ENCODE measurements at regions not wholly inside any gene's neighbourhood (a gene's known extent, or its start where the extent isn't known, plus 50 kb on each side); places are given as distances from the start of the nearest gene placed in this dataset.
"Not testable (repeated sequence)": the region's sequence is repeated elsewhere in the genome, so short reads cannot be mapped to it uniquely, and the experiment has no call there.

- H3K27ac ChIP-seq, result no peak overlapping the region
- no peaks in the 10 kb centered on the region for H3K27me3 ChIP-seq
- intact Hi-C loops (cut with DNase I), result no loop called here
- TF ChIP-seq POLR2A (IDR thresholded peaks at IDR 0.05), result no peak
- TF ChIP-seq, protein P1, sequence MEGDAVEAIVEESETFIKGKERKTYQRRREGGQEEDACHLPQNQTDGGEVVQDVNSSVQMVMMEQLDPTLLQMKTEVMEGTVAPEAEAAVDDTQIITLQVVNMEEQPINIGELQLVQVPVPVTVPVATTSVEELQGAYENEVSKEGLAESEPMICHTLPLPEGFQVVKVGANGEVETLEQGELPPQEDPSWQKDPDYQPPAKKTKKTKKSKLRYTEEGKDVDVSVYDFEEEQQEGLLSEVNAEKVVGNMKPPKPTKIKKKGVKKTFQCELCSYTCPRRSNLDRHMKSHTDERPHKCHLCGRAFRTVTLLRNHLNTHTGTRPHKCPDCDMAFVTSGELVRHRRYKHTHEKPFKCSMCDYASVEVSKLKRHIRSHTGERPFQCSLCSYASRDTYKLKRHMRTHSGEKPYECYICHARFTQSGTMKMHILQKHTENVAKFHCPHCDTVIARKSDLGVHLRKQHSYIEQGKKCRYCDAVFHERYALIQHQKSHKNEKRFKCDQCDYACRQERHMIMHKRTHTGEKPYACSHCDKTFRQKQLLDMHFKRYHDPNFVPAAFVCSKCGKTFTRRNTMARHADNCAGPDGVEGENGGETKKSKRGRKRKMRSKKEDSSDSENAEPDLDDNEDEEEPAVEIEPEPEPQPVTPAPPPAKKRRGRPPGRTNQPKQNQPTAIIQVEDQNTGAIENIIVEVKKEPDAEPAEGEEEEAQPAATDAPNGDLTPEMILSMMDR (IDR thresholded peaks at IDR 0.05), result no peak
- H3K4me1 ChIP-seq (ENCODE audit: insufficient read depth), result no peaks in the 10 kb centered on the region
- H3K9me3 ChIP-seq, result no peaks in the 10 kb centered on the region
- 24 to 42% (median 25%) methylated on average over 1 of the region's 1 CpG for WGBS, 3 donors
- no peak for DNase-seq
- no peaks in the 10 kb centered on the region for H3K36me3 ChIP-seq
- H3K4me3 ChIP-seq, result no peak overlapping the region
These were observed 199.0 kb upstream of the DPYD start for GRCh38 chr1:98119796-98120195.

- 78 to 82% (median 82%) methylated on average over 1 of the region's 1 CpG for WGBS, 3 donors
- Histone ChIP-seq H3K36me3 (no peaks in the 10 kb centered on the region), H3K27ac (no peak overlapping the region), H3K27me3 (no peaks in the 10 kb centered on the region), H3K4me3 (no peak overlapping the region), H3K4me1 (ENCODE audit: insufficient read depth) (no peaks in the 10 kb centered on the region), H3K9me3 (no peaks in the 10 kb centered on the region)
- intact Hi-C loops (cut with DNase I), result no loop called here
- no peak for TF ChIP-seq EP300 (IDR thresholded peaks at IDR 0.05)
- TF ChIP-seq, protein P1 (IDR thresholded peaks at IDR 0.05), result no peak
- no peak for TF ChIP-seq POLR2A (IDR thresholded peaks at IDR 0.05)
- DNase-seq, result no peak
These were observed 193.0 kb upstream of the DPYD start for GRCh38 chr1:98113811-98114210.

DNA sequence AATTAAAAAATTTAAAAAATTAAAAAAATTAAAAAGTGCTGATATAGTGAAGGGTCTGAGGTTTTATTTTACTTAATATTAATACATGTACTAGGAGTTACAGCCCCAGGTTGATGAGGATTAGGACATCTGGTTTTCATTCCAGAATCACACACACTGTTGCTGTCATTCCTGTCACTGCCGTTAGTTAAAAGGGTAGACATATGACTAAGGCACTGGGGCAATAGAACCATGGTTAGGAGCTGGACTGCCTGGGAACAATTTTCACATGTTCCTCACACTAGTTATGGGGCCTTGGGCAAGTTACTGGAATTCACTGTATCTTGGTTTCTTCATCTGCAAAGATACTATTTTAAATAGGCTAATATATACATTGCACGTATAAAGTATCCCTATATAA is 191.8 kb upstream of the DPYD start:
- Histone ChIP-seq H3K9me3 (no peaks in the 10 kb centered on the region), H3K4me3 (no peak overlapping the region), H3K4me1 (ENCODE audit: insufficient read depth) (no peaks in the 10 kb centered on the region), H3K36me3 (no peaks in the 10 kb centered on the region), H3K27me3 (no peaks in the 10 kb centered on the region), H3K27ac (no peak overlapping the region)
- TF ChIP-seq POLR2A (IDR thresholded peaks at IDR 0.05) (no peak), EP300 (IDR thresholded peaks at IDR 0.05) (no peak)
- TF ChIP-seq, protein P1 (IDR thresholded peaks at IDR 0.05), result no peak
- WGBS, 3 donors, result 77 to 84% (median 83%) methylated on average over 2 of the region's 2 CpGs
- intact Hi-C loops (cut with DNase I), result no loop called here
- DNase-seq, result no peak

GRCh38 chr1:98110674-98111073 is 189.8 kb upstream of the DPYD start:
- Histone ChIP-seq H3K36me3 (no peaks in the 10 kb centered on the region), H3K4me1 (ENCODE audit: insufficient read depth) (no peaks in the 10 kb centered on the region), H3K27me3 (no peaks in the 10 kb centered on the region), H3K27ac (no peak overlapping the region), H3K9me3 (no peaks in the 10 kb centered on the region), H3K4me3 (no peak overlapping the region)
- TF ChIP-seq EP300 (IDR thresholded peaks at IDR 0.05), result no peak
- TF ChIP-seq POLR2A (IDR thresholded peaks at IDR 0.05), result no peak
- intact Hi-C loops (cut with DNase I), result no loop called here
- DNase-seq, result no peak

DNA sequence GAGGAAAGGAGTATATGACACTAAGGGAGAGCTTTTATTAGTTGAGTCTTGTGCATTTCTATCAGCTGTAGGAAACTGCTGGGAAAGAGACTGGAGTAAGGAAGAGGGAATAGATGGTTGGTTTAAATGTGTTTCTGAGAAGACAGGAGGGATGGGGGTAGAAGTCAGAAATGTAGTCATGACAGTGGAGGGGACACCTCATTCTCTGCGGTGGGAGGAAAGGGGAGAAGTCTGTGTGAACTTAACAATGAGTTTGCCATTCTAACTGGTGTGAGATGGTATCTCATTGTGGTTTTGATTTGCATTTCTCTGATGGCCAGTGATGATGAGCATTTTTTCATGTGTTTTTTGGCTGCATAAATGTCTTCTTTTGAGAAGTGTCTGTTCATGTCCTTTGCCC is 187.5 kb upstream of the DPYD start:
- H3K27me3 ChIP-seq; H3K27ac ChIP-seq; H3K4me3 ChIP-seq; H3K4me1 ChIP-seq (ENCODE audit: insufficient read depth); H3K9me3 ChIP-seq; intact Hi-C loops (cut with DNase I); DNase-seq; H3K36me3 ChIP-seq: not testable (repeated sequence)
- 80 to 93% (median 80%) methylated on average over 1 of the region's 1 CpG for WGBS, 3 donors

GRCh38 chr1:98107256-98107655 is 186.4 kb upstream of the DPYD start:
- Histone ChIP-seq H3K36me3 (no peaks in the 10 kb centered on the region), H3K9me3 (no peaks in the 10 kb centered on the region), H3K27me3 (no peaks in the 10 kb centered on the region), H3K27ac (no peak overlapping the region), H3K4me1 (ENCODE audit: insufficient read depth) (no peaks in the 10 kb centered on the region), H3K4me3 (no peak overlapping the region)
- 84 to 90% (median 85%) methylated on average over 1 of the region's 1 CpG for WGBS, 3 donors
- intact Hi-C loops (cut with DNase I), result no loop called here
- no peak for DNase-seq
- TF ChIP-seq, protein P1 (IDR thresholded peaks at IDR 0.05), result no peak
- TF ChIP-seq EP300 (IDR thresholded peaks at IDR 0.05) (no peak), POLR2A (IDR thresholded peaks at IDR 0.05) (no peak)

Data from ovary (tissue), 7 donors.